IMR-90 (cell line): ENCODE measurements at regions not wholly inside any gene's neighbourhood (a gene's known extent, or its start where the extent isn't known, plus 50 kb on each side); places are given as distances from the start of the nearest gene placed in this dataset.

Experiments used
- ATAC-seq: fragments of 200-7000 bp; cut with Tn5 transposase; 2 replicates; pipeline ENCODE4 v1.9.1; 2020; ENCODE audit warnings: low read depth, mild to moderate bottlenecking, moderate library complexity
- BruUV-seq: library from RNA; stranded (reverse); fragments of 400-500 nt; replicated peaks from 2 replicates; lab custom pipeline; 2021; lab: Mats Ljungman, UMichigan
- CTCF ChIA-PET: fragments of 300-600 bp; formaldehyde crosslinking; extraction: SDS; loops from one replicate; lab custom pipeline; 2021; ENCODE audit warnings: antibody characterized with exemption; lab: Yijun Ruan, JAX
- POLR2A ChIA-PET: fragments of 300-600 bp; sonication (Branson Sonifier 250); formaldehyde crosslinking; loops from one replicate; lab custom pipeline; 2022; ENCODE audit warnings: antibody characterized with exemption; ENCODE audit not compliant: unreplicated experiment; lab: Charles Lee
- DNase-seq: peaks from one replicate; pipeline ENCODE4 v3.0.0; 2013
- H2AFZ ChIP-seq: replicated peaks from 2 replicates; pipeline ENCODE3; 2013; ENCODE audit warnings: low read length, mild to moderate bottlenecking; ENCODE audit not compliant: poor library complexity
- H2AK5ac ChIP-seq: 2 replicates; pipeline ENCODE4 v1.6.1; 2013; ENCODE audit warnings: low read depth, low read length, inconsistent platforms
- H2AK9ac ChIP-seq: replicated peaks from 2 replicates; pipeline ENCODE3; 2013; ENCODE audit warnings: mild to moderate bottlenecking, low read depth, low read length, moderate library complexity; ENCODE audit not compliant: poor library complexity
- H2BK120ac ChIP-seq: 2 replicates; pipeline ENCODE4 v1.6.1; 2013; ENCODE audit warnings: low read depth, low read length, inconsistent platforms
- H2BK15ac ChIP-seq: 3 replicates; pipeline ENCODE4 v1.6.1; 2013; ENCODE audit warnings: low read depth, low read length, inconsistent platforms
- H2BK20ac ChIP-seq: 2 replicates; pipeline ENCODE4 v1.6.1; 2013; ENCODE audit warnings: low read depth, mild to moderate bottlenecking, inconsistent platforms, low read length, moderate library complexity
- H2BK5ac ChIP-seq: 2 replicates; pipeline ENCODE4 v1.6.1; 2013; ENCODE audit warnings: mild to moderate bottlenecking, low read depth, low read length, inconsistent platforms; ENCODE audit not compliant: poor library complexity, severe bottlenecking
- H3K14ac ChIP-seq: replicated peaks from 2 replicates; pipeline ENCODE4 v1.6.1; 2013; ENCODE audit warnings: low read depth, low read length, inconsistent platforms
- H3K18ac ChIP-seq: 2 replicates; pipeline ENCODE4 v1.6.1; 2013; ENCODE audit warnings: low read depth, low read length, control low read depth
- H3K23ac ChIP-seq: 2 replicates; pipeline ENCODE4 v1.6.1; 2013; ENCODE audit warnings: low read depth, low read length, inconsistent platforms
- H3K27ac ChIP-seq: 2 replicates; pipeline ENCODE4 v1.5.1; 2013; ENCODE audit warnings: mild to moderate bottlenecking, control low read depth, low read length; ENCODE audit not compliant: insufficient read depth
- H3K27me3 ChIP-seq: 2 replicates; pipeline ENCODE4 v1.6.1; 2013; ENCODE audit warnings: low read length; ENCODE audit not compliant: control insufficient read depth, insufficient read depth
- H3K36me3 ChIP-seq: 2 replicates; pipeline ENCODE4 v1.6.1; 2013; ENCODE audit warnings: low read length, mixed read lengths; ENCODE audit not compliant: control insufficient read depth, insufficient read depth
- H3K4ac ChIP-seq: 2 replicates; pipeline ENCODE4 v1.6.1; 2013; ENCODE audit warnings: low read depth, low read length, inconsistent platforms
- H3K4me1 ChIP-seq: 2 replicates; pipeline ENCODE4 v1.6.1; 2013; ENCODE audit warnings: low read length, mixed read lengths; ENCODE audit not compliant: control insufficient read depth, insufficient read depth
- H3K4me2 ChIP-seq: 2 replicates; pipeline ENCODE4 v1.6.1; 2013; ENCODE audit warnings: low read depth, mild to moderate bottlenecking, control low read depth, low read length, moderate library complexity
- H3K4me3 ChIP-seq: 2 replicates; pipeline ENCODE4 v1.5.1; 2013; ENCODE audit warnings: low read depth, mild to moderate bottlenecking, control low read depth, low read length, moderate library complexity; ENCODE audit not compliant: insufficient read depth
- H3K56ac ChIP-seq: 2 replicates; pipeline ENCODE4 v1.6.1; 2013; ENCODE audit warnings: low read length, inconsistent platforms; ENCODE audit not compliant: insufficient read depth; ENCODE audit errors: extremely low read depth
- H3K79me1 ChIP-seq, 2 experiments: 2 replicates each; pipeline ENCODE4 v1.6.1; 2013; ENCODE audit warnings: low read length in 2 of 2, inconsistent platforms in 1 of 2, low read depth in 1 of 2
- H3K9ac ChIP-seq: 2 replicates; pipeline ENCODE4 v1.6.1; 2013; ENCODE audit warnings: low read depth, low read length, control low read depth
- H3K9me1 ChIP-seq: 2 replicates; pipeline ENCODE4 v1.6.1; 2013; ENCODE audit warnings: low read length, inconsistent platforms; ENCODE audit not compliant: insufficient read depth
- H3K9me3 ChIP-seq: 2 replicates; pipeline ENCODE4 v1.6.1; 2013; ENCODE audit warnings: low read length; ENCODE audit not compliant: control insufficient read depth, insufficient read depth
- H4K20me1 ChIP-seq: 2 replicates; pipeline ENCODE4 v1.6.1; 2013; ENCODE audit warnings: low read length, inconsistent platforms; ENCODE audit not compliant: insufficient read depth
- H4K5ac ChIP-seq: 2 replicates; pipeline ENCODE4 v1.6.1; 2013; ENCODE audit warnings: mild to moderate bottlenecking, low read depth, low read length, control low read depth
- H4K8ac ChIP-seq, 2 experiments: 2 replicates each; pipeline ENCODE4 v1.6.1; 2013; ENCODE audit warnings: low read depth in 2 of 2, low read length in 2 of 2, control low read depth in 1 of 2, inconsistent platforms in 1 of 2
- H4K91ac ChIP-seq: 2 replicates; pipeline ENCODE4 v1.6.1; 2013; ENCODE audit warnings: low read depth, low read length, inconsistent platforms; ENCODE audit not compliant: insufficient read depth
- CEBPB ChIP-seq: IDR thresholded peaks from 2 replicates; pipeline ENCODE4 v1.6.1; 2012; ENCODE audit warnings: low read depth, low read length, improper control_type of control experiment
- ELK1 ChIP-seq: fragments of 150-350 bp; IDR thresholded peaks from 2 replicates; pipeline ENCODE4 v1.6.1; 2016; ENCODE audit warnings: low read depth, mild to moderate bottlenecking, low read length, moderate library complexity, borderline replicate concordance
- MAFK ChIP-seq: IDR thresholded peaks from 2 replicates; pipeline ENCODE4 v1.6.1; 2012; ENCODE audit warnings: low read depth, low read length, improper control_type of control experiment
- MXI1 ChIP-seq: IDR thresholded peaks from 2 replicates; pipeline ENCODE4 v1.6.1; 2012; ENCODE audit warnings: low read depth, mild to moderate bottlenecking, low read length, moderate library complexity, borderline replicate concordance
- NFE2L2 ChIP-seq: fragments of 150-350 bp; IDR thresholded peaks from 2 replicates; pipeline ENCODE4 v1.6.1; 2016; ENCODE audit warnings: low read depth, mild to moderate bottlenecking, low read length
- WGBS, 2 experiments: methylation state at CpG; one replicate each; pipeline versions ENCODE4 v1.1.5 to v1.1.7; 2013; ENCODE audit warnings: missing lambda C conversion rate in 2 of 2; ENCODE audit not compliant: insufficient read length in 1 of 2; ENCODE audit errors: extremely low coverage in 2 of 2; 5-methylcytosine and 5-hydroxymethylcytosine counted together
- dilution Hi-C: fragments of 300-500 bp; cut with HindIII; formaldehyde crosslinking; loops from one replicate; pipeline ENCODE4 v1.14.3; 2018; ENCODE audit warnings: low sequenced_read_pairs; ENCODE audit not compliant: unreplicated experiment
- in situ Hi-C: fragments of 300-500 bp; cut with MboI; formaldehyde crosslinking; loops from 3 replicates; pipeline ENCODE4 v1.14.3; 2019; ENCODE audit warnings: low sequenced_read_pairs, inconsistent platforms, mixed read lengths
- intact Hi-C: fragments of 100-400 bp; cut with micrococcal nuclease; formaldehyde crosslinking; loops from 2 replicates; pipeline ENCODE4 v1.10.0; 2022
- TF ChIP-seq, protein P1 (sequence below): conservative IDR thresholded peaks from 2 replicates; pipeline ENCODE4 v1.5.1; 2012; ENCODE audit warnings: mild to moderate bottlenecking, low read depth, low read length, improper control_type of control experiment

- no peak overlapping the region for H2AK9ac ChIP-seq
- no peak overlapping the region for H4K91ac ChIP-seq
- no peak overlapping the region for H2BK120ac ChIP-seq
- H2AK5ac ChIP-seq = no peak overlapping the region
- H2BK5ac ChIP-seq = no peak overlapping the region
- peaks cover 50% of the 10 kb centered on the region for H3K9me3 ChIP-seq
- H3K56ac ChIP-seq = no peak overlapping the region
- H4K5ac ChIP-seq = no peak overlapping the region
- no peak overlapping the region for H2BK15ac ChIP-seq
- H3K4ac ChIP-seq = no peak overlapping the region
- CTCF ChIA-PET = no interaction called here
- H3K4me3 ChIP-seq = no peak overlapping the region
- no peaks in the 10 kb centered on the region for H3K9me1 ChIP-seq
- BruUV-seq = no TSS peak
- H3K4me1 ChIP-seq = no peaks in the 10 kb centered on the region
- TF ChIP-seq, protein P1, sequence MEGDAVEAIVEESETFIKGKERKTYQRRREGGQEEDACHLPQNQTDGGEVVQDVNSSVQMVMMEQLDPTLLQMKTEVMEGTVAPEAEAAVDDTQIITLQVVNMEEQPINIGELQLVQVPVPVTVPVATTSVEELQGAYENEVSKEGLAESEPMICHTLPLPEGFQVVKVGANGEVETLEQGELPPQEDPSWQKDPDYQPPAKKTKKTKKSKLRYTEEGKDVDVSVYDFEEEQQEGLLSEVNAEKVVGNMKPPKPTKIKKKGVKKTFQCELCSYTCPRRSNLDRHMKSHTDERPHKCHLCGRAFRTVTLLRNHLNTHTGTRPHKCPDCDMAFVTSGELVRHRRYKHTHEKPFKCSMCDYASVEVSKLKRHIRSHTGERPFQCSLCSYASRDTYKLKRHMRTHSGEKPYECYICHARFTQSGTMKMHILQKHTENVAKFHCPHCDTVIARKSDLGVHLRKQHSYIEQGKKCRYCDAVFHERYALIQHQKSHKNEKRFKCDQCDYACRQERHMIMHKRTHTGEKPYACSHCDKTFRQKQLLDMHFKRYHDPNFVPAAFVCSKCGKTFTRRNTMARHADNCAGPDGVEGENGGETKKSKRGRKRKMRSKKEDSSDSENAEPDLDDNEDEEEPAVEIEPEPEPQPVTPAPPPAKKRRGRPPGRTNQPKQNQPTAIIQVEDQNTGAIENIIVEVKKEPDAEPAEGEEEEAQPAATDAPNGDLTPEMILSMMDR = no peak
- TF ChIP-seq NFE2L2 (no peak), CEBPB (no peak), MAFK (no peak), ELK1 (no peak), MXI1 (no peak)
- H2BK20ac ChIP-seq = no peak overlapping the region
- no peaks in the 10 kb centered on the region for H3K36me3 ChIP-seq
- WGBS, 2 experiments = 85% methylated on average over 24 of the region's 31 CpGs; no CpG with 5 or more reads in 1 of the 2 experiments
- no peak overlapping the region for H3K27ac ChIP-seq
- H3K4me2 ChIP-seq = no peak overlapping the region
- no peaks in the 10 kb centered on the region for H3K79me1 ChIP-seq
- H3K27me3 ChIP-seq = no peaks in the 10 kb centered on the region
- no peak overlapping the region for H3K18ac ChIP-seq
- H3K23ac ChIP-seq = no peak overlapping the region
- H4K20me1 ChIP-seq = no peaks in the 10 kb centered on the region
- DNase-seq = no peak
- H4K8ac ChIP-seq = no peak overlapping the region
- H2AFZ ChIP-seq = no peak overlapping the region
- dilution Hi-C loops = no loop called here
- H3K9ac ChIP-seq = no peak overlapping the region
- POLR2A ChIA-PET = no interaction called here
- no peak for ATAC-seq
- no peak overlapping the region for H3K14ac ChIP-seq
- intact Hi-C loops = no loop called here
- in situ Hi-C loops = no loop called here
Observed at GRCh38 chr2:521853-522530, 155.2 kb downstream of the TMEM18 start.
